ENCODE measurements at regions not wholly inside any gene's neighbourhood (a gene's known extent, or its start where the extent isn't known, plus 50 kb on each side); places are given as distances from the start of the nearest gene placed in this dataset.
"Not testable (repeated sequence)": the region's sequence is repeated elsewhere in the genome, so short reads cannot be mapped to it uniquely, and the experiment has no call there.

DNA sequence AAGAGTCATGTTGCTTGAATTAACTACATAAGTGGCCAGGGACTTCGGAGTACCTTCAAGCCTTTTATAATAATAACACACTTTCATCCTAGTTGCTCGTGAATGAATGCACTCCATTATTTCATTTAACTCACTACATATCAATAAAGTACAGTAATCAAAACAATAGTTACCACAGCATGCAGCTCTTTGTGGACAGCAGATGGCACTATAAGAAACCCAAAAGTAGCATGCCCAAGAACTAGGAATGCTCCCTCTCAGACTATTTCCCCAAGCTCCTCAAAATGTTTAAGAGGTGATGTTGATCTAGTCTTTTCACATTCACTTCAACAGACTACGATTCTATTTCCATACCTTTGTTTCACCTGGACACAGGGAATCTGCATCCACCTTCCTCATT is 500.8 kb upstream of the DIAPH2 start:
- peak; percentile 5 for DNase-seq (ENCODE audit: low spot score)

DNA sequence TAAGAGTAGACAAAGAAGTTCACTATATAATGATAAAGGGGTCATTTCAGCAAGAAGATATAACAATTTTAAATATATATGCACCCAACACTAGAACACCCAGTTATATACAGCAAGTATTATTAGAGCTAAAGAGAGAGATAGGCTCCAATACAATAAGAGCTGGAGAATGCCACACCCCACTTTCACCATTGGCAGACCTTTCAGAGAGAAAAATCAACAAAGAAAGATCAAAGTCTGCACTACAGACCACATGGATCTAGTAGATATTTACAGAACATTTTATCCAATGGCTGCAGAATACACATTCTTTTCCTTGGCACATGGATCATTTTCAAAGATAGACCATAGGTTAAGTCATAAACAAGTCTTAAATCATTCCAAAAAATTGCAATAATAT is 479.7 kb upstream of the DIAPH2 start:
- no peak for DNase-seq (ENCODE audit: low spot score)

DNA sequence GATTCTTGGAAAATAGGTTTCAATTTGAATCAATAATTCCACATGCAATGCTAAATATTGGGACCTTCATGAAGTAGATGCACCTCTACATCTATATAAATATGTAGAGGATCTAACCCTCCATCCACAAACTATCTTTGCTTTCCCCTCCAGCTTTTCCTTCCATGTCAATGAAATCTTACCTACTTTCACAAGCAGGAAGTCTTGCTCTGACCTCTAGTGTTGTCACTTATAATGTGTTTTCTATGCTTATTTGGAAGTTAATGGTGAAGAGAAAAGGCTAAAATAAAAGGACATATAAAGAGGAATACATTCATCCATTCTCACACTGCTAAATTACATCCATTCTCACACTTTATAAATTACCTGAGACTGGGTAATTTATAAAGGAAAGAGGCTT is 472.7 kb upstream of the DIAPH2 start:
- DNase-seq (ENCODE audit: low spot score): no peak

DNA sequence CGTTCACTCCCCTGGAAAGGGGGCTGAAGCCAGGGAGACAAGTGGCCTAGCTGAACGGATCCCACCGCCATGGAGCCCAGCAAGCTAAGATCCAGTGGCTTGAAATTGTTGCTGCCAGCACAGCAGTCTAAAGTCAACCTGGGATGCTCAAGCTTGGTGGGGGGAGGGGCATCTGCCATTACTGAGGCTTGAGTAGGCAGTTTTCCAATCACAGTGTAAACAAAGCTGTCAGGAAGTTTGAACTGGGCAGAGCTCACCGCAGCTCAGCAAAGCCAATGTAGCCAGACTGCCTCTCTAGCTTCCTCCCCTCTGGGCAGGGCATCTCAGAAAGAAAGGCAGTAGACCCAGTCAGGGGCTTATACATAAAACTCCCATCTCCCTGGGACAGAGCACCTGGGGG is 470.0 kb upstream of the DIAPH2 start:
- not testable (repeated sequence) for DNase-seq (ENCODE audit: low spot score)

DNA sequence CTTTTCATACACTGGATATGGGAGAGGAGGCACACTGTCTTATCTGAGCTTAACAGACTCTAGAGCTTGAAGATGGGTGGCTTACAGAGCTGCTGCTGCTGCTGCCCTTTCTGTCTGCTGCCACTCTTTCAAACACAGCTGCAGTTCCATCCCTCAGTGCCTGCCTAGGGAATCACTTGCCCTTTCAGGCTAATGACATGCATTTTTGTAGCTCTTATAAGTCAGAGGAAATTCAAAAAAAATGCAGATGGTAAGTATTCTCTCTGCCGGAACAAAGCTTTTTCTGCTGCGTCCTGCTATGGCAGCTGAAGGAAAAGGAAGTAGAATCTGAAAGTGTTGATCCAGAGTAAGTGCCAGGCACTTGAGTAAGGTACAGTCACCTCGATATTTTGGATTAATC is 460.4 kb upstream of the DIAPH2 start:
- no peak for DNase-seq (ENCODE audit: low spot score)

DNA sequence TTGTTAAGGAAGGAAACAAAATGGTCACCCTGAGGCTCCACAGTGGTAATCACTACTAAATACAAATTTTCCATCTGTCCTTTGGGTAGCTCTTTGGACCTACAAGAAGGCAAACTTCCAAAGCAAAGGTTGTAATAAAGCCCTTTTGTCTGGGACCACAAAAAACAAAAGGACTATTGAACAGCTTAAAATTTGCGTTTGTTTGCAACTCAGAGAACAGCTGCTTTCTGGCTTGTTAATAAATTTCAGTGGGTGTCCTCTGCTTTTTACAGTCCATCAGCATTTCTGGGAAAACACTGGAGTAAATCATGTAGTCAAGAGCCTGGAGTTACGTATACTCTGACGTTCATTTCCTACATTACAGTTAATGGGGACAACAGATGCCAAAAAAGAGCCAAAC is 439.7 kb upstream of the DIAPH2 start:
- no peak for DNase-seq (ENCODE audit: low spot score)

DNA sequence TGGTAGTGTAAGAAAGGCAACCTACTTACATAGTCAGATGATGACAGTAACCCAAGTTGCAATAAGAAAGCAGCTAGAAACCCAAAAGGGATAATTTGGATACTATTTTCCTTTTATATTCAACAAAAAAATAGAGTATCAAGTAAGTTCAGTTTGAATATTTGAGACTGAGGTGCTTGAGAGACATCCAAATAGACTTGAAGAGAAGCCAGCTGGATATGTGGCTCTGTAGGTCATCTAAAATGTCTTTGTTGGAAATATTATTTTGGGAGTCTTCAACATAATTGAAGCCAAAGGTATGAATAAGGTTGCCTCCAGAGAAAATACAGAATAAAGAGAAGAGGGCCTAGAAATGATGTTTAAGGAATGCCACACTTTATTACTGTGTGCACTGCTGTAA is 438.2 kb upstream of the DIAPH2 start:
- no peak for DNase-seq (ENCODE audit: low spot score)
